Glomerular visceral epithelial cell (primary cell): ENCODE measurements at regions not wholly inside any gene's neighbourhood (a gene's known extent, or its start where the extent isn't known, plus 50 kb on each side); places are given as distances from the start of the nearest gene placed in this dataset.
"Not testable (repeated sequence)": the region's sequence is repeated elsewhere in the genome, so short reads cannot be mapped to it uniquely, and the experiment has no call there.

ENCODE experiments used
- DNase-seq: peaks from one replicate; pipeline ENCODE4 v3.0.0-alpha.2; 2016; ENCODE audit errors: extremely low spot score

DNA sequence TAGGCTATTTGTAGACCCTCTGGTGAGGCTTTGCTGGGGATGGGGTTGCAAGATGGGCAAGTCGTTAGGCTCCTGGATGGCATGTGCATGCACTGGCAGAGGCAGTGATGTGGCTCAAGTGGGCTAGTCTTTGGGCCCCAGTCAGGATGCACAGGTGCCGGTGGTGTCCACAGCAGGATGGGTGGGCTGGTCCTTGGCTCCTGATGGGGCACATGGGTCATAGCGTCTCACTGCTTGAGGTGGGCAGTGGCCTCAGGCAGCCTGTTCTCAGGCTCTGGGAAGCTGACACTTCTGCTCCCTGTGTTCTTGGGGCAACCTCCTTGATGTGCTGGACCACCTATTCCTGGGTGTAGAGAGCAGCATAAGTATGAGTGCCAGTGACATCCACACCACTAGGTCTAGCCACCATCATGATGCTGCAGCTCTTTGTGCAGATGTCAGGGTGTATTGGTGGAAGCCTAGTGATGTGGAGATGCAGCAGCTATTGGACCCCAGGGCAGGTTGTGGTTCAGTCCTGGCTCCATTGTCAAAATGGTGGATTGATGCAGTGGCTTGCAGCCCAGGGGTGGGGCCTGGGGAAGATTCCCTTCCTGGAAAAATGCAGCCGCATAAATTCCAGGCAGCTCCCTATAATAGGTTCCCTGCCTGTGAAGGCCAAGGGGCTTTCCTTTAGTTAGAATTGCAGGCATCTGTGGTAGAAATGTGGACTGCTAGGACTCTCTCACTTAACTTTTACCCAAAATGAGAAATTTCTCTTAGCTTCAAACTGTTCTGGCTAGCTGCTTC lies 742.5 kb upstream of the MDGA2 start:
- no peak for DNase-seq

DNA sequence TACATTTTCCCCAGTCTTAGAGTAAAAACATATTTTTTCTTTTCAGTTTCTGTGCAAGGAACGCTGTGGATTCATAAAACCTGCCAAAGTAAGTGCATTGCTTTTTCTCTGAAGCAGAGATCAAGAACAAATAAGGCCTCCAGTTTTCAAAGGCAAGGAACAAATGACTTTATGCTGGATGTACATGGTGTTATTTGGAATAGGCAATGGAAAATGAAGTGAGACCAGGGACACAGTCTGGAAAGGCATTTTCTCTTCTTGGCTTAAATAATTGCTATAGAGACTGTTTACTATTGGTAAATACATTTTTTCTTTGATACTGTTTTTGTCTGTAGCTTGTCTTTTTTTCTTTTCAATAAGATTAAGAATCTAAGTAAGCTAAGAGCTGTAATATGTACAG lies 725.9 kb upstream of the MDGA2 start:
- no peak for DNase-seq

DNA sequence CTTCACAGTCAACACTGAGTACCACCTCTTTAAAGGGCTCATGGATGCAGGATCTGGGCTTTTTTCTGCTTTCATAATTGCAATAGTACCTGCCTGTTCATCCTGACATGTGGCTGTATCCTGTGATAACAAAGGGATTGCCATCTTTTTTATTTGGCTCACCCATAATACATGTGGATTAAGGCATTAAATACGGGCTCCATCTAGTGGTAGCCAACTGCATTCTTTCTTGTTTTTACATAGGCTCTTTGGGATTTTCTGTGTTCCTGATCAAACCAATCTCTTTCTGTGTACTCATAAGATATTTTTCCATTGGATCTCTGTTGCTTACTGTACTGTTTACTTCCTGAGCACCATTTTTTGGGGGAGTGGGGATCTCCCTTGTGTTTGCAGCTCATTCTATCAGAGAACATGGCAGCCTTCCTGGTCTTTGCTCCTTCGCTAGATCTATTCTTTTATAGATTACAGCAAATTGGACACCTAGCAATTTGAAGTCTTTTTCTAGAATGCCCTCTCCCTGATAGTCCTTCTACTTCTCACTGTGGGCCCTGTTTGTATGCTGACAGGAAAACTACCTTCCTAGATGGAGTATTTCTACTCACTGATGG lies 723.4 kb upstream of the MDGA2 start:
- peak; percentile 56 for DNase-seq

DNA sequence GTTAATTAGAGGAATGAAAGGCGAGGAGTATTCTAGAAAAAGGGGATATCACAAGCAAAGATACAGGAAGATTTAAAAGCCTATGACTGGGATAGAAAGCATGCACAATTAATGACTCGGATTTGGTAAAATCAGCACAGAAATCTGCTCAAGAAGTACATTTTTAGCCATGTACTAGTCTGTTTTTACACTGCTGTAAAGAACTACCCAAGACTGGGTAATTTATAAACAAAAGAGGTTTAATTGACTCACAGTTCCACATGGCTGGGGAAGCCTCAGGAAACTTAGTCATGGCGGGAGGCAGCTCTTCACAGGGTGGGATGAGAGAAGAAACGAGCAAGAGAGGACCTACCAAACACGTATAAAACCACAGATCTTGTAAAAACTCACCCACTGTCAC lies 716.3 kb upstream of the MDGA2 start:
- peak; percentile 6 for DNase-seq

DNA sequence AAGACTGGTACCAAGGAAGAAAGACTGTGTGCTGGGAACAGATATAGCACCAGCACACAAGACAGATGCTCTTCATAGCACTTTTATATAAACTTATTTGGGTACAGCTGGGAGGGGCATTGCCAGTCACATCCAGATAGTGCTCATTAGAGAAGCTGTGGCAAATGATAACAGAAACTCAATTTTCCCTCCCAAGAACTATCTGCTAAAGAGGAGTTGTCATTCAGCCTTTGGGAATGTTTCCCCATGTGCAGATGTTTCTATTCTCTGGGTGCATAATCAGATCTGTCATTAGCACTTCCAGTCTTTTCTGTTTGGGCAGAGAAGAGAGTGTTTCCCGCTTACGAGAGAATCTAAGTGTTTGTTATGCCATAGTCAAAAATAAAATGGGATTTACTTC lies 714.9 kb upstream of the MDGA2 start:
- no peak for DNase-seq

DNA sequence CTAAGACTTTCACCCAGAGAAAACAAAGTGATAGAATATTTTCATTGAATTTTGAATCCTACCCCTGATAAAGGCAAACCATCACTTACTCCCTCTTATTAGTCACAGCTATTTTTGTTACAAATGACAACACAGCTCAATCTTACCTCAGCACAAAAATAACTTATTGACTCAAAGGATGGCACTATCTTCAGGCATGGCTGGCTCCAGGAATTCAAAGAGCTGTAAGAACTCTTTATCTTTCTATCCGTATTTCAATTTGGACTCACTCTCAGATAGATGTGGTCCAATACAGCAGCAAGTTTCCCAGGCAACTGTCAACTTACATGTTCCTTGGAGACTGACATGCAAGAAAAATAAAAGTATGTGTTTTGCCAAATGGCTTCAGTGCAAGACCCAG lies 709.4 kb upstream of the MDGA2 start:
- DNase-seq, result peak; percentile 39

DNA sequence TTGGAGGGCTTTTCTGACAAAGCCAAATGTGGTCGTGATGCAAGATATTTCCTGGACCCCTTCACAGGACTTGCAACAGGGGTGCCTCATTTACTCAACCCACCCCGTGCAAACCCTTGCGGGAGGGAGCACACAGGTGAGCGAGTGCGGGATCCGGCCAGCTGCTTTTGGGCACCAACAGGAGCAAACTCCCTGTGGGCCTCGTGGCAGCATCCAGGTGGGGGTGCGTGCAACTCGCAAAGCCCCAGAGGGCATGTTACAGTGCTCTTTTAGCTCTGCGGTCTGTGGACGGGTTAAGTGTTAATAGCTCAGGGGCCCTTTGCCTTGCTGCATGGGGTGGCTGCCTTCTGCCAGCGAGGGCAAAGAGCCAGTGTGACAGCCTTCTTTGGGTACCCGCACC lies 707.6 kb upstream of the MDGA2 start:
- no peak for DNase-seq

DNA sequence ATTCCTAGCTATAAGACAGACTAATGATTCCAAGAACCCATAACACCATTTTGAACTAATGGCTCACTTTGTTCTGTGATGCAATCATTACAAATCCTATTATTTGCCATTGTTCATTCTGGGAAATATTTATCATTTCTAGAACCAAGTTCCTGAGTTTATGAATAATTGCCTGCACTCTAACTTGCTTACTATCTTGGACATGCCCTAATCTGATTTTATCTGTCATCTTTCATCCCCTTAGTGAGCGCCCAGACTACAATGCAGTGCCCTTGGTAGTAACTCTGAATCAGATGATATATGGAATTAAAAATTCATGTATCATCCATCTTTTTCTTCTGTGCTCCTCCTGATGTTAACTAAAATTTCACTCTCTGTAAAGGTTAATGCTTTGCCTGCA lies 703.1 kb upstream of the MDGA2 start:
- no peak for DNase-seq

DNA sequence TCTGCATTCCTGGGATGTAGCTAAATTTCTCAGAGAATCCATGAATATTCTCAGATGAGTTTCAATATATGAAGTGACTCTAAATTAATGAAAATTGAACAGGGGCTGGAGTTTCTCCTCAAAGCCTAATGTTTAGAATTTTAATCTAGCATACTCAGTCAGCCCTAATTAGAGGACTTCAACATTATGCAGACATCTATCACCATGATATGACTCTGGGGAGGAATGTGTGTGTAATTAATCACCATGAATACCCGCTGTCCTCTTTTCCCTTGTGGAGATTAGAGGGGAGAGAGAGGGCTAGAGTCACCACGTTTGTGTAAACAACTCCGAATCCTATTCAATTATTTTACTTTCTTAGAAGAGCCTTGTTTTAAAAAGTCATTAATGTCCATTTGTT lies 698.6 kb upstream of the MDGA2 start:
- DNase-seq, result no peak

DNA sequence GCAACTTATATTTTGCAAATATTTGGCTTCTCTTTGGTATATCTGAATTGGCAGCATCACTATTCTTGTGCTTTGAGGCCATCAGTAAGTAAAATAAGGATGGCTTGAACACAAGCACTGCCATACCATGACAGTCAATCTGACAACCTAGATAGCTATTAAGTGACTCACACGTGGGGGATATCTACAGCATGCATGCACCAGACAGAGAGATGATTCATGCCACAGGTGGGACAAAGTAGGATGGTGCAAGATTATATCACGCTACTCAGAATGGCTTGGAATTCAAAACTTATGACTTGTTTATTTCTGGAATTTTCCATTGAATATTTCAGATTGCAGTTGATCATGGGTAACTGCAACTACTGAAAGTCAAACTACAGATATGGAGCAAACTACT lies 675.6 kb upstream of the MDGA2 start:
- DNase-seq, result peak; percentile 76

DNA sequence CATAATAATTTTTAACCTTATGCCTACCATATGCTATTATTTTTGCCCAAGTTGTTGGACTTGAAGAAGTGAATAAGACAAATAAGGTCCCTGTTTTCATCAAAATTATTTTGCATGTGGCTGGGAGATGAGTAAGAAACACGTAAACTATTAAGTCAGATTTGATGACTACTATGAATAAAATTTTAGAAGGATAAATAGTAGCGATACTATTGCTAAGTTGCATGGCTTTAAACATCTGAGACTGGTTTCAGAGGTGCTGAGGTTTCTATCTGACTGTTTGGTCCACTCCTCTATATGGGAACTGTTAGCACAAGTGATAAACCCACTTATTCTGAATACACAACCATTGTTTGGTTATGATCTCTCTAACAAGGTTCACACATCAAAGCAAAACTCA lies 674.3 kb upstream of the MDGA2 start:
- DNase-seq, result no peak

DNA sequence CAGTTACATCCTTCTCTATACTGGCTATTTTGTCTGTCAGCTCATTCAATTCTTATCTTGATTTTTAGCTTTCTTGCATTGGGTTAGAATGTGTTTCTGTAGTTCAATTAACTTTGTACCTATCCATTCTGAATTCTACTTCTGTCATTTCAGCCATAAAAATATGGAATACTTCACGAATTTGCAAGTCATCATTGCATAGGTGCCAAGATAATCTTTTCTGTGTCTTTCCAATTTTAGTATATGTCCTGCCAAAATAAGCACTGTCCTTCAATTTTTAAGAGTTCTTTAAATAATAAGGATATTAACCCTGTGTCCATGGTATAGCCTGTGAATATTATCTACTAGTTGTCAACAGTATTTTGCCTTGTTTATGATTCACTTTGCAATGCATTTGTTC lies 665.7 kb upstream of the MDGA2 start:
- no peak for DNase-seq

DNA sequence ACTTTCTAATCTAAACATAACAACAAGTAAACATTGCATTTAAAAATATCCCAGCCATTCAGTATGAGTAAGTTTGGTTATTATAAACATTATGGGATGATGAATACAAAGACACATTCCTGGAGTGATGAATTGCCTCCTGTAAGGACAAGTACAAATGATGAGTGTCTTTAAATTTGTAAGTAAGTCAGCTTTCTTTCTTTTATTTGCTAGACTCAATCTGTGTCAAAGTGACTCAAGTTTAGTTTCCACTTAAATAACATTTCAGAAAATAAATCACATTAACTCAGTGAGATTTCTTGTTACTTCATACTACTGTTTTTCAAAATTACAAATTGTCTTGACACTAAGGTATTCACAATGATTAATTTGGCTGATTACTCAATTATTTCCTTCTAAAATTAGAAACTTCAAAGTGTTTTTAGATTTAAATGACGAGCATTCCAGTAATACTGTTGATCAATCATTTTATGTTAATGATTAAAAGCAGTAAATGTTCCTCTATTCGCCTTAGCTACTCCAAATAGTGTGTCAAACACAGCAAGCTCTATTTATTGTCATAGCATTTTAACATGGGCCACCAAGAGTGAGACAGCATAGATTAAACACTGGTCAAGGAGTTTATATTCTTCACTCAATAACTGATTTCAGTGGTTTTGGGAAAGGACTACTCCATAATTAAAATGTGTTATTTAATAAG lies 658.0 kb upstream of the MDGA2 start:
- DNase-seq, result no peak

DNA sequence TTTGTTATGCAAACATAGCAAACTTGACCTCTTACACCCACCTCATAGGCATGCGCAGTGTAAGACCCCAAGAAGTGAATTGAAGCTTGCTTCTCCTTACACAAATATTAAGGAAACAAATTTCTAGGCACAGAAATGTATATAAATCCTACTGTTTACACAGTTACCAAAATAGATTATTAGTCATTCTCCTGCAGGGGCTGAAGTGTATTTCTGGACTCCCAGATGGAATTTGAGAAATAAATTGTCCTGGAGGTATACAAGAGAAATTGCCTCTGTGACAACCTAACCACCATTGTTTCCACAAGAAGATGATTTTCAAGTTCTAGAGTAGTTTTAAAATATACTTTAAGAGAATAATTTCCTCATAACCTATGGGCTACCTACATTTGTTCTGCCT lies 656.0 kb upstream of the MDGA2 start:
- no peak for DNase-seq

DNA sequence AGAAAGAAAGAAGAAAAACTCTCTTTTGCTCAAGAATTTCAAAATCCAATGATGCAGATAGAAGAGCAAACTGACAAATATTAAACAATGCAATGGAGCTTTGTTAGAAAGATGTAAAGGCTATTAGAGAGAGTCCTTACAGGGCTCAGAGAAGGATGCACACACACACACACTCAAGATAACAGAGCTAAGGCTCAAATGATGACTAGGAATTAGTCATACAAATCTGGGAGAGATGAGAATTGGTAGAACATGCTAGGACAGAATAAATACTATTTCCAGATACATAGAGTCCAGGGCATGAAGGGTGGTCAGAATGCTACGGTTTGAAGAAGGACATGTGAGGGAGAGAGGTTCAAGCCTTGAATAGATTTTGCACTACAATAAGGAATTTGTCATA lies 650.1 kb upstream of the MDGA2 start:
- DNase-seq, result peak; percentile 34

DNA sequence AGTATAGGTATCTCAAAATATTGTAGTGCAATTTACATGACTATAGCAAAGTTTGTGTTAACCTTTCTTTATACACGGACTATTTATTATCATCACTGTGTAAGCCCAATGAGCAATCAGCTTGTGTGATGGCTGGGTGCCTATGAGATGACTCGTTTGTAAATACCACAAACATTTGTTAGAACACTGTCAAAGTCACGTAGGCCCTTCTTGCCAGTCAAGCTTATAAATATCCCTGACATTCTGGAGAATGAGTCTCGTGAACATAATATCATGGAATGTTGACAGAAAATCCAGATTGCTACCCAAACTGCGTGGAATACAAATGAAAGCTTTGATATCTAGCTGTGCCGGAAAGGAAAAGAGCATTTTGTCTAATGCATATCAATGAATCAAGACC lies 648.3 kb upstream of the MDGA2 start:
- peak; percentile 73 for DNase-seq

DNA sequence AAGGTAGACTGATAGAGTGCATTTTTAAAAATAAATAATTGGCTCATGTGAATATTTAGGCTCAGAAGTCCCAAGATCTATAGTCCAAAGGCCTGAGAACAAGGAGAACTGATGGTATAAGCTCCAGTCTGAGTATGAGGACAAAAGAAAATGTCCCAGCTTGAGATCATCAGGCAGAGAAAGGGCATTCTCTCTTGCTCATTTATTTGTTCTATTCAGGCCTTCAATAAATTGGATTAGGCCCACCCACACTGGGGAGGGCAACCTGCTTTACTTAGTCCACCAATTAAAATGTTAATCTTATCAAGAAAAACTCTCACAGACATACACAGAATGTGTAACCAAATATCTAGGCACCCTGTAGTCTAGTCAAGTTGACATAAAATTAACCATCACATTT lies 644.4 kb upstream of the MDGA2 start:
- no peak for DNase-seq

DNA sequence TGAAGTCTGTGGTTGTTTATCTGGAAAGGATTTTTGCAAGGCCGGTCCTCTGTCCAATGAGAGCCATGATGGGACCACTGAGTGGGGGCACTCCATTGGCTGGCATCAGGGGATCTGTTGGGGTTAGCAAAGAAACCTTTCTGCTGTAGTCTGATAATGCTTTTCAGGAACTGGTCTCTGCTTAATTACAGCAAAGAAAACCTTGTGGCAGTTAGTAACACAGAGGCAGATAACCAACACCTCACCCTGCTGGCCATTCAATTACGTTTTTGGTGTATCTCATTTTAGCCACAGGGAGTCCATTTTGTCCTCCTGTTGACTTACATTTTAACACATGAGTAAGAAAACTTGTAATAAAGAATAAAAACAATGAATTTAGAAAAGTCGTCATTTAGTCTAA lies 629.3 kb upstream of the MDGA2 start:
- no peak for DNase-seq

DNA sequence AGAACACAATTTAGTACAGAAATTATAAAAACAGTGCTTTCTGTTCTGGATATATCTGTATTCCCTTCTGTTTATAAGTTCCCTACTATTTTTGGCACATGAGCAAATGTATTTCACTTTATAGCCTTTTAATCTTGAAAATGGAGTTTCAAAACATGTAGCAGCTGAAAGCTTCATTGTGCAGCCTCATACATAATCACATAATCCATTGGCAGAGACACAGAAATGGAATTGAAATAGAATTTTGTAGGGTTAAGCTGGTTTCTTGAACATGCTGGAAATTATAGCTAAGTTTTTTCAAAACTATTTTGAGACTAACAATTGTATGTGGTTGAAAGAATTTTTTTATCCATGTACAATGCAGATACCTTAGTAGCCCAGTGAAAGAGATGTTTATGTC lies 614.3 kb upstream of the MDGA2 start:
- no peak for DNase-seq

DNA sequence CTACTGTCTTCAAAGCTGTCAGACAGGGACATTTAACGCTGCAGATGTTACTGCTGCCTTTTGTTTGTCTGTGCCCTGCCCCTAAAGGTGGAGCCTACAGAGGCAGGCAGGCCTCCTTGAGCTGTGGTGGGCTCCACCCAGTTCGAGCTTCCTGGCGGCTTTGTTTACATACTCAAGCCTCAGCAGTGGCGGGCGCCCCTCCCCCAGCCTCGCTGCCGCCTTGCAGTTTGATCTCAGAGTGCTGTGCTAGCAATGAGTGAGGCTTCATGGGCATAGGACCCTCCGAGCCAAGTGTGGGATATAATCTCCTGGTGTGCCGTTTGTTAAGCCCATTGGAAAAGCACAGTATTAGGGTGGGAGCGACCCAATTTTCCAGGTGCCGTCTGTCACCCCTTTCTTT lies 609.8 kb upstream of the MDGA2 start:
- not testable (repeated sequence) for DNase-seq

DNA sequence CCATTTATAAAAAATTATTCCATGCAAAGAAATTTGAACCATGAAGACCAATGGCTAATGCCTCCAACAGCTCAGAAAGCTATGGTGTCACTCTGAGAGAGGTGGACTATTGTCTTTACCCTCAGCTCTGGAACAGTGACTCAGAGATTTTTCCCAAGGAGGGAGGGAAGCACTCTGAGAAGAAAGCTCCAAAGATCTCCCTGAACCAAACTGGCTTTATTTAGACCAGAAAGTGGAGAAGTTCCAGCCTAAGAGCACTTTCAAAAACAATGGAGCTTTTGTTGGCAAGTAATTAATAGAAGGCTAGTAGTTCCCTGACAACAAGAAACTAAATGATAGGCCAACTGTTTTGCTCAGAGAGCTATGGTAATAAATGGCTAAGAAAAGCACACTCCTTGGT lies 599.9 kb upstream of the MDGA2 start:
- no peak for DNase-seq

DNA sequence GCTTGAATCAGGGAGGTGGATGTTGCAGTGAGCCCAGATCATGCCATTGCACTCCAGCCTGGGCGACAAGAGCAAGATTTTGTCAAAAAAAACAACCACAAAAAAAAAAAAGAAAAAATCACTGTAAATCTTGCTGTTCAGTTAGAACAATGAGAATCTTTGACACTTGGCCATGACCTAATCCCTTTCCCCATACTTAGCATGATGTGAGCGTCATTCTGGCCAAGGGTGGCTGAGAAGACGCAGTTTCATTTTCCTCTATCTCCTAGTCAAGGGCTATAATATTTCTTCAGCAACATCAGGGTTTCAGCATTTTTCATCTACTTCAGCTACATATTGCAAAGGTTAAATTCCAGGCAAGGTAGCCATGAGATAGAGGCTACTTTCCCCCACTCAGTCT lies 599.4 kb upstream of the MDGA2 start:
- DNase-seq, result no peak

DNA sequence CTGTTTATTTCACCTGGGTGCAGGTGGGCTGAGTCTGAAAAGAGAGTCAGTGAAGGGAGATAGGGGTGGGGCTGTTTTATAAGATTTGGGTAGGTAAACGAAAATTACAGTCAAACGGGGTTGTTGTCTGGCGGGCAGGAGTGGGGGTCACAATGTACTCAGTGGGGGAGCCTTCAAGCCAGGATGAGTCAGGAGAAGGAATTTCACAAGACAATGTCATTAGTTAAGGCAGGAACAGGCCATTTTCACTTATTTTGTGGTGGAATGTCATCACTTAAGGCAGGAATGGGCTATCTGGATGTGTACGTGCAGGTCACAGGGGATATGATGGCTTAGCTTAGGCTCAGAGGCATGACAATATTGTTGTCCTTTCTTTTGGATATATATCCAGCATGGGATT lies 592.5 kb upstream of the MDGA2 start:
- DNase-seq, result not testable (repeated sequence)
